Neural progenitor cell (in vitro differentiated cells): ENCODE measurements at regions not wholly inside any gene's neighbourhood (a gene's known extent, or its start where the extent isn't known, plus 50 kb on each side); places are given as distances from the start of the nearest gene placed in this dataset.

Source experiments
- DNase-seq: peaks from one replicate; pipeline ENCODE4 v3.0.0-alpha.2; 2016; ENCODE audit warnings: low spot score
- H2AFZ ChIP-seq: fragments of 200-600 bp; sonication (generic); replicated peaks from 2 replicates; pipeline ENCODE4 v1.6.1; 2016; ENCODE audit warnings: antibody characterized with exemption
- H3F3A ChIP-seq: fragments of 200-600 bp; sonication (generic); 2 replicates; pipeline ENCODE4 v1.6.1; 2016; ENCODE audit warnings: antibody characterized with exemption, low read depth
- H3K27ac ChIP-seq: fragments of 200-600 bp; sonication (generic); 2 replicates; pipeline ENCODE4 v1.5.1; 2016; ENCODE audit warnings: mild to moderate bottlenecking
- H3K27me3 ChIP-seq: fragments of 200-600 bp; sonication (generic); 2 replicates; pipeline ENCODE4 v1.6.1; 2016; ENCODE audit warnings: mild to moderate bottlenecking, moderate library complexity
- H3K36me3 ChIP-seq: fragments of 200-600 bp; sonication (generic); 2 replicates; pipeline ENCODE4 v1.5.1; 2016
- H3K4me1 ChIP-seq: fragments of 200-600 bp; sonication (generic); 2 replicates; pipeline ENCODE4 v1.6.1; 2016; ENCODE audit warnings: mixed run types
- H3K4me2 ChIP-seq: fragments of 200-600 bp; sonication (generic); 2 replicates; pipeline ENCODE4 v1.6.1; 2016
- H3K4me3 ChIP-seq: fragments of 200-600 bp; sonication (generic); 2 replicates; pipeline ENCODE4 v1.5.1; 2016
- H3K79me2 ChIP-seq: fragments of 200-600 bp; sonication (generic); 2 replicates; pipeline ENCODE4 v1.6.1; 2016; ENCODE audit warnings: low read depth
- H3K9ac ChIP-seq: fragments of 200-600 bp; sonication (generic); 2 replicates; pipeline ENCODE4 v1.6.1; 2016
- H3K9me3 ChIP-seq: fragments of 200-600 bp; sonication (generic); 2 replicates; pipeline ENCODE4 v1.5.1; 2016; ENCODE audit warnings: low read depth
- H4K20me1 ChIP-seq: fragments of 200-600 bp; sonication (generic); 2 replicates; pipeline ENCODE4 v1.6.1; 2016; ENCODE audit warnings: low read depth
- H3K27ac Mint-ChIP-seq: 3 replicates; pipeline ENCODE4 v1.8.0; 2021; ENCODE audit warnings: mixed read lengths
- H3K27me3 Mint-ChIP-seq: 2 replicates; pipeline ENCODE4 v1.8.0; 2022; ENCODE audit warnings: low read depth, mild to moderate bottlenecking, inconsistent platforms, moderate library complexity, mixed read lengths; ENCODE audit not compliant: insufficient read depth
- H3K36me3 Mint-ChIP-seq: 3 replicates; pipeline ENCODE4 v1.8.0; 2021; ENCODE audit warnings: mixed read lengths
- H3K4me1 Mint-ChIP-seq: 3 replicates; pipeline ENCODE4 v1.8.0; 2021; ENCODE audit warnings: mixed read lengths
- H3K4me3 Mint-ChIP-seq: 3 replicates; pipeline ENCODE4 v1.8.0; 2021; ENCODE audit warnings: mild to moderate bottlenecking, moderate library complexity, mixed read lengths
- H3K9me3 Mint-ChIP-seq: 3 replicates; pipeline ENCODE4 v1.8.0; 2020; ENCODE audit warnings: mixed read lengths
- EZH2 ChIP-seq: fragments of 200-600 bp; sonication (generic); IDR thresholded peaks from 2 replicates; pipeline ENCODE4 v1.6.1; 2017; ENCODE audit warnings: antibody characterized with exemption, mild to moderate bottlenecking, moderate library complexity
- EZH2phosphoT487 ChIP-seq: fragments of 200-600 bp; sonication (generic); IDR thresholded peaks from 2 replicates; pipeline ENCODE4 v1.6.1; 2017; ENCODE audit warnings: antibody characterized with exemption
- TF ChIP-seq, protein P1 (sequence below): fragments of 200-600 bp; sonication (generic); IDR thresholded peaks from 2 replicates; pipeline ENCODE4 v1.5.1; 2017; ENCODE audit warnings: antibody characterized with exemption, mild to moderate bottlenecking

GRCh38 chr16:55242667-55243066 lies 81.3 kb upstream of the IRX6 start:
- Histone ChIP-seq H3K4me1 (peaks cover 5% of the 10 kb centered on the region), H3K27ac (no peak overlapping the region), H2AFZ (no peak overlapping the region), H4K20me1 (no peaks in the 10 kb centered on the region), H3F3A (peaks cover 12% of the 10 kb centered on the region), H3K9me3 (no peaks in the 10 kb centered on the region), H3K79me2 (no peaks in the 10 kb centered on the region), H3K27me3 (no peaks in the 10 kb centered on the region), H3K4me2 (no peak overlapping the region), H3K36me3 (no peaks in the 10 kb centered on the region), H3K9ac (no peak overlapping the region), H3K4me3 (no peak overlapping the region)
- DNase-seq = peak; percentile 42
- Mint-ChIP-seq H3K27me3 (peaks cover 10% of the 10 kb centered on the region), H3K4me1 (peaks cover 2% of the 10 kb centered on the region), H3K36me3 (no peaks in the 10 kb centered on the region), H3K27ac (no peak overlapping the region), H3K4me3 (no peak overlapping the region), H3K9me3 (no peaks in the 10 kb centered on the region)
- TF ChIP-seq EZH2phosphoT487 (no peak), EZH2 (no peak)
- TF ChIP-seq, protein P1, sequence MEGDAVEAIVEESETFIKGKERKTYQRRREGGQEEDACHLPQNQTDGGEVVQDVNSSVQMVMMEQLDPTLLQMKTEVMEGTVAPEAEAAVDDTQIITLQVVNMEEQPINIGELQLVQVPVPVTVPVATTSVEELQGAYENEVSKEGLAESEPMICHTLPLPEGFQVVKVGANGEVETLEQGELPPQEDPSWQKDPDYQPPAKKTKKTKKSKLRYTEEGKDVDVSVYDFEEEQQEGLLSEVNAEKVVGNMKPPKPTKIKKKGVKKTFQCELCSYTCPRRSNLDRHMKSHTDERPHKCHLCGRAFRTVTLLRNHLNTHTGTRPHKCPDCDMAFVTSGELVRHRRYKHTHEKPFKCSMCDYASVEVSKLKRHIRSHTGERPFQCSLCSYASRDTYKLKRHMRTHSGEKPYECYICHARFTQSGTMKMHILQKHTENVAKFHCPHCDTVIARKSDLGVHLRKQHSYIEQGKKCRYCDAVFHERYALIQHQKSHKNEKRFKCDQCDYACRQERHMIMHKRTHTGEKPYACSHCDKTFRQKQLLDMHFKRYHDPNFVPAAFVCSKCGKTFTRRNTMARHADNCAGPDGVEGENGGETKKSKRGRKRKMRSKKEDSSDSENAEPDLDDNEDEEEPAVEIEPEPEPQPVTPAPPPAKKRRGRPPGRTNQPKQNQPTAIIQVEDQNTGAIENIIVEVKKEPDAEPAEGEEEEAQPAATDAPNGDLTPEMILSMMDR = peak; percentile 51

GRCh38 chr16:55248058-55248457 lies 75.9 kb upstream of the IRX6 start:
- Histone ChIP-seq H4K20me1 (no peaks in the 10 kb centered on the region), H3K79me2 (no peaks in the 10 kb centered on the region), H3K27ac (no peak overlapping the region), H3K4me3 (no peak overlapping the region), H3K4me1 (no peaks in the 10 kb centered on the region), H3K27me3 (no peaks in the 10 kb centered on the region), H3K36me3 (no peaks in the 10 kb centered on the region), H3K9ac (no peak overlapping the region), H3F3A (no peaks in the 10 kb centered on the region), H3K9me3 (no peaks in the 10 kb centered on the region), H2AFZ (peak overlapping the region; percentile 22), H3K4me2 (no peak overlapping the region)
- Mint-ChIP-seq H3K4me1 (peaks cover 7% of the 10 kb centered on the region), H3K9me3 (no peaks in the 10 kb centered on the region), H3K27me3 (peaks cover 8% of the 10 kb centered on the region), H3K36me3 (no peaks in the 10 kb centered on the region), H3K27ac (no peak overlapping the region), H3K4me3 (no peak overlapping the region)
- TF ChIP-seq EZH2phosphoT487 (no peak), EZH2 (no peak)
- TF ChIP-seq, protein P1 = no peak
- DNase-seq = no peak

DNA sequence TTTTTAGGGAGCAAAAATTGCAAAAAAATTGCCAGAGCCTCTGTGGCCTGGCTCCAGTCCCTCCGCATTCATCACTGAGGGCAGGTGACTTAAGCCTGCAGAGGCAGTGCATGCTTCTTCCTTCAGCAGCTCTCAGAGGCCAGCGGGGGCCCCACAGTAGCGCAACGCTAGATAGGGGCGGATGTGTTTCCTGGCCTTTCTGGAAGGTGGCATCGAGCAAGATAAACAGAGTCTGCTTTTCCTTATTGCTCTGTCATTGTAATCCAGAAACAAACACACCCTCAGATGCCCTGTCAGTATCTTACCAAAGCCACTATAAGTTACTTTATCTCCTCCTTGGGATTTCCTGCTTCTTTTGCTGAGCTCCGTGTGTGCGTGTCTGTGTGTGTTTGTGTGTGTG lies 75.5 kb upstream of the IRX6 start:
- Histone ChIP-seq H3K4me3 (no peak overlapping the region), H3K4me1 (no peaks in the 10 kb centered on the region), H3K9me3 (no peaks in the 10 kb centered on the region), H3K27ac (no peak overlapping the region), H3K9ac (no peak overlapping the region), H3K4me2 (no peak overlapping the region), H3K36me3 (no peaks in the 10 kb centered on the region), H4K20me1 (no peaks in the 10 kb centered on the region), H3K79me2 (no peaks in the 10 kb centered on the region), H3F3A (no peaks in the 10 kb centered on the region), H3K27me3 (no peaks in the 10 kb centered on the region), H2AFZ (peak overlapping the region; percentile 22)
- H3K27me3 Mint-ChIP-seq = peaks cover 5% of the 10 kb centered on the region
- H3K9me3 Mint-ChIP-seq = no peaks in the 10 kb centered on the region
- no peak overlapping the region for H3K27ac Mint-ChIP-seq
- no peak for DNase-seq
- peaks cover 7% of the 10 kb centered on the region for H3K4me1 Mint-ChIP-seq
- H3K4me3 Mint-ChIP-seq = no peak overlapping the region
- TF ChIP-seq EZH2 = no peak
- TF ChIP-seq, protein P1 = no peak
- TF ChIP-seq EZH2phosphoT487 = no peak
- H3K36me3 Mint-ChIP-seq = no peaks in the 10 kb centered on the region
